ENCODE measurements at regions not wholly inside any gene's neighbourhood (a gene's known extent, or its start where the extent isn't known, plus 50 kb on each side); places are given as distances from the start of the nearest gene placed in this dataset.

DNA sequence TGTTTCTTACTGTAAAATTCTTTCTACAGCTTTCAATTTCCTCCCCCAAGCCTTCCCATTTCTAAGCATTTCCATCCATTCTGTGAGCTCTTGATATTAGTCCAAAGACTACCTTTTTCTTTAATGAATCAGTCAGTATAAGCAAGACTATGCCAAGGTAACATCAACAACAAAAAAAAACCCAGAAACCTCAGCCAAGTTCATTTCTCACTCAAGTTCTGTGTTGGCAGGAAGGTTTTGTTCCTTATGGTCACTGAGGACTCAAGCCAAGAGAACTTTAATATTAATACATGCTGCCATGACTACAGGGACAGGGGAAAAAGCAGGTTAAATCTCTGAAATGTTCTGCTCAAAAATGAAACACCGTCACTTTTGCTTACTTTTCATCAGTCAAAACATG, 621.2 kb upstream of the NRP1 start:
- peaks cover 0 to 4% (median 0%) of the 10 kb centered on the region in 7 donors for H3K9me3 Mint-ChIP-seq
- Histone ChIP-seq H3K27ac (ENCODE audit: insufficient read depth, low read length, poor library complexity, severe bottlenecking) (no peak overlapping the region), H3K9me3 (ENCODE audit: control insufficient read depth in 2 of 2, low read length in 2 of 2) (no peaks in the 10 kb centered on the region), H3K36me3 (ENCODE audit: control insufficient read depth, insufficient read depth, low read length) (no peaks in the 10 kb centered on the region), H3K4me3 (ENCODE audit: low read depth, low read length) (no peak overlapping the region), H3K27me3 (ENCODE audit: control insufficient read depth, insufficient read depth, low read length) (no peaks in the 10 kb centered on the region), H3K4me1 (ENCODE audit: control insufficient read depth, insufficient read depth, low read length, poor library complexity, severe bottlenecking) (no peaks in the 10 kb centered on the region)
- no peak overlapping the region for H3K4me3 Mint-ChIP-seq
- no peaks in the 10 kb centered on the region for H3K36me3 Mint-ChIP-seq
- no peaks in the 10 kb centered on the region for H3K4me1 Mint-ChIP-seq
- no peak overlapping the region for H3K27ac Mint-ChIP-seq
- DNase-seq (no peak), ATAC-seq (ENCODE audit: low read depth in 2 of 2) (no peak)
- peaks cover 5% of the 10 kb centered on the region for H3K27me3 Mint-ChIP-seq

DNA sequence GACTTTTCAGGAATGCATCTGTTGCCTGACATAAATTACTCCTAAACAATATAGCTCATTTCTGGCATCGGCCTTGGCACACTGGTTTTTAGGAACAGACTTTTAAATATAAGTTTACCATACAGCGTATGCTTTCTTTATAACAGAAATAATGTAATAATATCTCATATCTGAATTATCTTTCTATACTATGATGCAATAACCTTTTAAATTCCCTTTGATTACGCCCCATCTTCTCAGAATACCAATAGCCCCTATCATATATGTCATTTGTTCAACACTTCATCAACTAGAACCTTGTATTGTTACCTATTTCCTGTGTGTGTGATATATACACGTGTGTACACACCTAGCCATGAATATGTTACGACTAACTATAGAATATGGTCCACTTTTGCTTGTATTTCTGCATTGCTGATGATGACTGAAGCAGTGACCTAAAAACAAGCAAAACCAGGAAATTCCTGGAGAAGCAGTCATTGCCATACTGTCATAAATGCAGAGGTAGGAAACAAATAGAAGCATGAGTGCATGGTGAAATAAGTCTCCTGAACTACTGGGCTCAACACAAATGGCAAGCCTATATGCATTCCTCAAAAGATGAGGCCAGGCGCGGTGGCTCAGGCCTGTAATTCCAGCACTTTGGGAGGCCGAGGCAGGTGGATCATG, 618.4 kb upstream of the NRP1 start:
- H3K4me1 Mint-ChIP-seq: no peaks in the 10 kb centered on the region
- H3K27ac Mint-ChIP-seq: no peak overlapping the region
- Histone ChIP-seq H3K27me3 (ENCODE audit: control insufficient read depth, insufficient read depth, low read length) (no peaks in the 10 kb centered on the region), H3K36me3 (ENCODE audit: control insufficient read depth, insufficient read depth, low read length) (no peaks in the 10 kb centered on the region), H3K27ac (ENCODE audit: insufficient read depth, low read length, poor library complexity, severe bottlenecking) (no peak overlapping the region), H3K9me3 (ENCODE audit: control insufficient read depth in 2 of 2, low read length in 2 of 2) (no peaks in the 10 kb centered on the region), H3K4me1 (ENCODE audit: control insufficient read depth, insufficient read depth, low read length, poor library complexity, severe bottlenecking) (no peaks in the 10 kb centered on the region), H3K4me3 (ENCODE audit: low read depth, low read length) (no peak overlapping the region)
- no peaks in the 10 kb centered on the region for H3K27me3 Mint-ChIP-seq
- H3K9me3 Mint-ChIP-seq: peaks cover 0 to 2% (median 0%) of the 10 kb centered on the region in 7 donors
- no peak overlapping the region for H3K4me3 Mint-ChIP-seq
- H3K36me3 Mint-ChIP-seq: no peaks in the 10 kb centered on the region
- DNase-seq (no peak), ATAC-seq (ENCODE audit: low read depth in 2 of 2) (no peak)

DNA sequence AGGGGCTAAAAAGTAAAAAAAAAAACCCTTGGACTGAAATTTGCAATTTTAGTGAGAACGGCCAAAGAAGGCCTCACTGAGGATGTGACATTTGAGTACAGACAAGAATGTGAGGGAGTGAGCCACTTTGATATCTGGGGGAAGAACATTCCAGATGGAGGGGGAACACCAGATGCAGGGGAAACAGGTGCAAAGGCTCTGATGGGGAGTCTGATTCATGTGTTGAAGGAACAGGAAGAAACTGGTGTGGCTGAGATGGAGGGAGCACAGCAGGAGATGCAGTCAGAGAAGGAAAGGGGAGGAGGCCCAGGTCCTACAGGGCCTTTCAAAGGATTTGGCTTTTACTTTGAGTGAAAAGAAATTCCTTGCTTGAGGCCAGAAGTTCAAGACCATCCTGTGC, 615.7 kb upstream of the NRP1 start:
- Mint-ChIP-seq H3K27me3 (no peaks in the 10 kb centered on the region), H3K4me3 (no peak overlapping the region), H3K27ac (no peak overlapping the region), H3K36me3 (no peaks in the 10 kb centered on the region), H3K9me3 (peaks cover 0 to 2% (median 0%) of the 10 kb centered on the region in 7 donors), H3K4me1 (no peaks in the 10 kb centered on the region)
- no peak overlapping the region for H3K4me3 ChIP-seq (ENCODE audit: low read depth, low read length)
- H3K4me1 ChIP-seq (ENCODE audit: control insufficient read depth, insufficient read depth, low read length, poor library complexity, severe bottlenecking): no peaks in the 10 kb centered on the region
- H3K36me3 ChIP-seq (ENCODE audit: control insufficient read depth, insufficient read depth, low read length): no peaks in the 10 kb centered on the region
- H3K27ac ChIP-seq (ENCODE audit: insufficient read depth, low read length, poor library complexity, severe bottlenecking): no peak overlapping the region
- H3K27me3 ChIP-seq (ENCODE audit: control insufficient read depth, insufficient read depth, low read length): no peaks in the 10 kb centered on the region
- DNase-seq: no peak
- ATAC-seq (ENCODE audit: low read depth in 2 of 2): no peak
- no peaks in the 10 kb centered on the region for H3K9me3 ChIP-seq (ENCODE audit: control insufficient read depth in 2 of 2, low read length in 2 of 2)

- Mint-ChIP-seq H3K4me1 (no peaks in the 10 kb centered on the region), H3K9me3 (peaks cover 0 to 4% (median 0%) of the 10 kb centered on the region in 7 donors)
Observed at GRCh38 chr10:33947544-33947943, 613.1 kb upstream of the NRP1 start.

DNA sequence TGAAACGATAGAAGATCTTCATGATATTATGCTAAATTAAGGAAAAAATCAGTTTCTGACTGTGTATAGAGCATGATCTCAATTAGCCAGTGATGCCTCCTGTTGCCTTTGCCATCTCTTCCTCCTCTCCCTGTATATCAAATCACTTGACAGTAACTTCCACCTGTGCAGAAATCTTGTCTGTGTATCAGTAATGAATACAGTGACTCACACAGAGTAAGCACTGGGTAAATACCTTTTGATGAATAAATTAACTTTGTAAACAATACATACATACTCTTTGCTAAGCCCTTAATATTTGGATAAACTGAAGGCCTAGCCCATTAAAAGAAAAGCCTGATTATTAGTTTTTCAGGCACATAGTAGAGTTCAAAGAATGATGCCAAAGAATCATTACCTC, 610.6 kb upstream of the NRP1 start:
- Mint-ChIP-seq H3K27me3 (peaks cover 9% of the 10 kb centered on the region), H3K4me3 (no peak overlapping the region), H3K9me3 (peaks cover 0 to 2% (median 1%) of the 10 kb centered on the region in 7 donors), H3K4me1 (no peaks in the 10 kb centered on the region), H3K27ac (no peak overlapping the region), H3K36me3 (no peaks in the 10 kb centered on the region)
- no peaks in the 10 kb centered on the region for H3K9me3 ChIP-seq (ENCODE audit: control insufficient read depth in 2 of 2, low read length in 2 of 2)
- H3K27me3 ChIP-seq (ENCODE audit: control insufficient read depth, insufficient read depth, low read length): no peaks in the 10 kb centered on the region
- H3K4me1 ChIP-seq (ENCODE audit: control insufficient read depth, insufficient read depth, low read length, poor library complexity, severe bottlenecking): no peaks in the 10 kb centered on the region
- no peak overlapping the region for H3K4me3 ChIP-seq (ENCODE audit: low read depth, low read length)
- ATAC-seq (ENCODE audit: low read depth in 2 of 2) (no peak), DNase-seq (no peak)
- no peaks in the 10 kb centered on the region for H3K36me3 ChIP-seq (ENCODE audit: control insufficient read depth, insufficient read depth, low read length)
- no peak overlapping the region for H3K27ac ChIP-seq (ENCODE audit: insufficient read depth, low read length, poor library complexity, severe bottlenecking)

More at GRCh38 chr10:33947544-33947943, 613.1 kb upstream of the NRP1 start:
- no peak for ATAC-seq (ENCODE audit: low read depth in 2 of 2)
- Histone ChIP-seq H3K4me1 (ENCODE audit: control insufficient read depth, insufficient read depth, low read length, poor library complexity, severe bottlenecking) (no peaks in the 10 kb centered on the region), H3K27me3 (ENCODE audit: control insufficient read depth, insufficient read depth, low read length) (no peaks in the 10 kb centered on the region), H3K9me3 (ENCODE audit: control insufficient read depth in 2 of 2, low read length in 2 of 2) (no peaks in the 10 kb centered on the region), H3K36me3 (ENCODE audit: control insufficient read depth, insufficient read depth, low read length) (no peaks in the 10 kb centered on the region), H3K4me3 (ENCODE audit: low read depth, low read length) (no peak overlapping the region), H3K27ac (ENCODE audit: insufficient read depth, low read length, poor library complexity, severe bottlenecking) (no peak overlapping the region)
- DNase-seq: no peak
- Mint-ChIP-seq H3K27me3 (peaks cover 1% of the 10 kb centered on the region), H3K4me3 (no peak overlapping the region), H3K36me3 (no peaks in the 10 kb centered on the region), H3K27ac (no peak overlapping the region)

DNA sequence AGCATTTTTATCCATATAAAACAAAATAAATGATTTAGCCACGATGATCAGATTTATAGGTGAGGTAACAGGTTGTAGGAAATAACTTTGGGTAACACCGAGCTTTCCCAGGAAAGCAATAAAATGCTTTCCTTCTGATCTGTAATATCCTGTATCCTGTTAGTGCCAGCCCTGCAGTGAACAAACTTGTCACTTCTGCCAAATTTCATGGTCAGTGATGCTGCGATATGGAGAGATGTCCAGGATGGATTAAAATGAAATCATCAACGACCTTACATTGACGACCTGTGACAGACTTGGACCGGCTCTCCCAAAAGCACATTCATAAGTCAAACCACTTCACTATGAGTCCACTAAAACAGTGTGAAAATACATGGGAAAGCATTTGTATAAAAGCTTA, 608.0 kb upstream of the NRP1 start:
- Histone ChIP-seq H3K4me1 (ENCODE audit: control insufficient read depth, insufficient read depth, low read length, poor library complexity, severe bottlenecking) (no peaks in the 10 kb centered on the region), H3K36me3 (ENCODE audit: control insufficient read depth, insufficient read depth, low read length) (no peaks in the 10 kb centered on the region), H3K4me3 (ENCODE audit: low read depth, low read length) (no peak overlapping the region), H3K27ac (ENCODE audit: insufficient read depth, low read length, poor library complexity, severe bottlenecking) (no peak overlapping the region), H3K9me3 (ENCODE audit: control insufficient read depth in 2 of 2, low read length in 2 of 2) (no peaks in the 10 kb centered on the region), H3K27me3 (ENCODE audit: control insufficient read depth, insufficient read depth, low read length) (no peaks in the 10 kb centered on the region)
- no peaks in the 10 kb centered on the region for H3K36me3 Mint-ChIP-seq
- no peak overlapping the region for H3K4me3 Mint-ChIP-seq
- peaks cover 0 to 1% (median 0%) of the 10 kb centered on the region in 7 donors for H3K9me3 Mint-ChIP-seq
- no peak for ATAC-seq (ENCODE audit: low read depth in 2 of 2)
- no peak for DNase-seq
- peaks cover 9% of the 10 kb centered on the region for H3K27me3 Mint-ChIP-seq
- H3K27ac Mint-ChIP-seq: no peak overlapping the region
- no peaks in the 10 kb centered on the region for H3K4me1 Mint-ChIP-seq

- Histone ChIP-seq H3K36me3 (ENCODE audit: control insufficient read depth, insufficient read depth, low read length) (no peaks in the 10 kb centered on the region), H3K4me1 (ENCODE audit: control insufficient read depth, insufficient read depth, low read length, poor library complexity, severe bottlenecking) (no peaks in the 10 kb centered on the region), H3K27ac (ENCODE audit: insufficient read depth, low read length, poor library complexity, severe bottlenecking) (no peak overlapping the region), H3K9me3 (ENCODE audit: control insufficient read depth in 2 of 2, low read length in 2 of 2) (no peaks in the 10 kb centered on the region), H3K4me3 (ENCODE audit: low read depth, low read length) (no peak overlapping the region), H3K27me3 (ENCODE audit: control insufficient read depth, insufficient read depth, low read length) (no peaks in the 10 kb centered on the region)
- H3K9me3 Mint-ChIP-seq: peaks cover 0 to 1% (median 0%) of the 10 kb centered on the region in 7 donors
- H3K4me3 Mint-ChIP-seq: no peak overlapping the region
- no peaks in the 10 kb centered on the region for H3K4me1 Mint-ChIP-seq
- H3K27me3 Mint-ChIP-seq: peaks cover 9% of the 10 kb centered on the region
- ATAC-seq (ENCODE audit: low read depth in 2 of 2): no peak
- peak overlapping the region in 1 of 3 donors; percentile 67 for H3K27ac Mint-ChIP-seq
- DNase-seq: no peak
- H3K36me3 Mint-ChIP-seq: no peaks in the 10 kb centered on the region
Observed at GRCh38 chr10:33939892-33940291, 605.4 kb upstream of the NRP1 start.

DNA sequence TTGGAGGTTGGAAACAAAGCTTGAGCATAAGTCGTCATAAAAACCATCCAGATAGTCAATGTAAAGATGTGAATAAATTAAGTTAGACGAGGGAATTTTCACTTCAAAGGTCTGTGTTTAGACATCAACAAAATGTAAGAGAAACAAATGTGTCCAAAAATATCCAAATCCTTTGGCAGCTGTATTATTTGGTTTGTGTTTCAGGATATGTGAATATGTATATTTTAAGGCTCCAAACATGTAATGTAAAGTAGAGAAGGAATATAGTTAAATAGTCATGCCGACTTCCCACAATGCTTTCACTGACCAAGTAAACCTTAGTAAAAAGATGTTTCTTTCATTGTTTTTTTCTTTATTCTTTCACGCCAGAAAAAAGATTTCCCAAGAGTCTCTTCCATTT, 604.9 kb upstream of the NRP1 start:
- Mint-ChIP-seq H3K4me3 (no peak overlapping the region), H3K9me3 (peaks cover 0 to 1% (median 0%) of the 10 kb centered on the region in 7 donors), H3K4me1 (no peaks in the 10 kb centered on the region), H3K27ac (peak overlapping the region in 1 of 3 donors; percentile 67), H3K27me3 (peaks cover 9% of the 10 kb centered on the region), H3K36me3 (no peaks in the 10 kb centered on the region)
- Histone ChIP-seq H3K4me1 (ENCODE audit: control insufficient read depth, insufficient read depth, low read length, poor library complexity, severe bottlenecking) (no peaks in the 10 kb centered on the region), H3K27ac (ENCODE audit: insufficient read depth, low read length, poor library complexity, severe bottlenecking) (no peak overlapping the region), H3K27me3 (ENCODE audit: control insufficient read depth, insufficient read depth, low read length) (no peaks in the 10 kb centered on the region), H3K4me3 (ENCODE audit: low read depth, low read length) (no peak overlapping the region), H3K36me3 (ENCODE audit: control insufficient read depth, insufficient read depth, low read length) (no peaks in the 10 kb centered on the region), H3K9me3 (ENCODE audit: control insufficient read depth in 2 of 2, low read length in 2 of 2) (no peaks in the 10 kb centered on the region)
- ATAC-seq (ENCODE audit: low read depth in 2 of 2) (no peak), DNase-seq (no peak)

All from CD4-positive, CD25-positive, alpha-beta regulatory T cell (primary cell).